ENCODE measurements at regions not wholly inside any gene's neighbourhood (a gene's known extent, or its start where the extent isn't known, plus 50 kb on each side); places are given as distances from the start of the nearest gene placed in this dataset.
"Not testable (repeated sequence)": the region's sequence is repeated elsewhere in the genome, so short reads cannot be mapped to it uniquely, and the experiment has no call there.

DNA sequence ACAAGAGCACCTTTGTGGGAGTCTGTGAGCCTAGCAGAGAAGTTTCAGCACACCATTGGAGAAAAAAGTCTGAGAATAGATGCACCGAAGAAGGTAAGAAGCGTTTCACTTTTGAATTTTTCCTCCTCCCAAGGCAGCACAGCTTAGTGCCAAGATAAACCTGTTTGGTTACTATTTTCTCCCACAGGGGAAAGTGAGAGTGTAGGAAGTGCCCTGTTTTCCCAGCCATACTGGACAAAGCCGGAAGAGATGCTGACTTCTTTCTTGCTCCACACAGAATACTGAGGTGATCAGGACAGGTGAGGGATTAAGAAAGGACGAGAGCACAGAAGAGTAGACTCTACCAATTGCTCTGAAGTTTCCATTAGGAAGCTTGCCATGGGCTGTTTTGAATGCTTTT, 1011.0 kb upstream of the MIR17HG start:
- intact Hi-C loops (cut with DNase I) = no loop called here
- 51 to 62% methylated on average over 4 of the region's 4 CpGs for WGBS, 2 donors

GRCh38 chr13:90341348-90341747, 1006.1 kb upstream of the MIR17HG start:
- H3K4me1 ChIP-seq; intact Hi-C loops (cut with DNase I); H3K27me3 ChIP-seq; H3K27ac ChIP-seq; DNase-seq; H3K36me3 ChIP-seq; H3K9me3 ChIP-seq; H3K4me3 ChIP-seq: not testable (repeated sequence)
- WGBS, 2 donors = 81 to 91% methylated on average over 1 of the region's 1 CpG

More for the DNA sequence above, 1011.0 kb upstream of the MIR17HG start:
- H3K4me1 ChIP-seq = no peaks in the 10 kb centered on the region
- no peak overlapping the region for H3K4me3 ChIP-seq
- H3K36me3 ChIP-seq = no peaks in the 10 kb centered on the region
- TF ChIP-seq EP300 (IDR thresholded peaks at IDR 0.05) = no peak
- TF ChIP-seq, protein P1, sequence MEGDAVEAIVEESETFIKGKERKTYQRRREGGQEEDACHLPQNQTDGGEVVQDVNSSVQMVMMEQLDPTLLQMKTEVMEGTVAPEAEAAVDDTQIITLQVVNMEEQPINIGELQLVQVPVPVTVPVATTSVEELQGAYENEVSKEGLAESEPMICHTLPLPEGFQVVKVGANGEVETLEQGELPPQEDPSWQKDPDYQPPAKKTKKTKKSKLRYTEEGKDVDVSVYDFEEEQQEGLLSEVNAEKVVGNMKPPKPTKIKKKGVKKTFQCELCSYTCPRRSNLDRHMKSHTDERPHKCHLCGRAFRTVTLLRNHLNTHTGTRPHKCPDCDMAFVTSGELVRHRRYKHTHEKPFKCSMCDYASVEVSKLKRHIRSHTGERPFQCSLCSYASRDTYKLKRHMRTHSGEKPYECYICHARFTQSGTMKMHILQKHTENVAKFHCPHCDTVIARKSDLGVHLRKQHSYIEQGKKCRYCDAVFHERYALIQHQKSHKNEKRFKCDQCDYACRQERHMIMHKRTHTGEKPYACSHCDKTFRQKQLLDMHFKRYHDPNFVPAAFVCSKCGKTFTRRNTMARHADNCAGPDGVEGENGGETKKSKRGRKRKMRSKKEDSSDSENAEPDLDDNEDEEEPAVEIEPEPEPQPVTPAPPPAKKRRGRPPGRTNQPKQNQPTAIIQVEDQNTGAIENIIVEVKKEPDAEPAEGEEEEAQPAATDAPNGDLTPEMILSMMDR (IDR thresholded peaks at IDR 0.05) = no peak
- TF ChIP-seq POLR2A (IDR thresholded peaks at IDR 0.05) = no peak
- TF ChIP-seq POLR2AphosphoS5 (IDR thresholded peaks at IDR 0.05) = no peak
- DNase-seq = no peak
- H3K27ac ChIP-seq = no peak overlapping the region
- H3K9me3 ChIP-seq = no peaks in the 10 kb centered on the region
- no peaks in the 10 kb centered on the region for H3K27me3 ChIP-seq

- H3K27ac ChIP-seq; DNase-seq; H3K9me3 ChIP-seq; H3K4me1 ChIP-seq; H3K27me3 ChIP-seq; H3K4me3 ChIP-seq; H3K36me3 ChIP-seq; intact Hi-C loops (cut with DNase I): not testable (repeated sequence)
- WGBS, 2 donors = 96% methylated on average over 42 of the region's 42 CpGs
Observed at GRCh38 chr13:90348477-90349136, 998.9 kb upstream of the MIR17HG start.

DNA sequence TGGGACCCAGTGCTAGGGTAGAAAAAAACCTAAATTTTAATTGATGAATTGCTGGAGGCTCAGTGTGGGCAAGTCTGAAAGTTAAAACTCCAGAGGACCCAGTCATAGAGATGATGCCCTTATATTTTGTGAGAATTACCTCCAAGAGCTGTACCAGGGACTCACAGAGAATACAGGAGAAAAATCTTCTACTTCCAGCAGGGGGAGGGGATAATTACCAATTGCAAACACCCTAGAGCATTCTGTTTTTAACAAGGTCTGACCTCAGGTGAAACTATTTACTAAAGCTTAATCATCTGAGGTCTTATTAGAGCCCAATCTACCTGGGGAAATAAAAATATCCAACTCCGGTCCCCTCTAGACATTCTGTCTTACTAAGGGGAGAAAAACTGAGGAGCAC, 994.7 kb upstream of the MIR17HG start:
- H3K27me3 ChIP-seq = no peaks in the 10 kb centered on the region
- TF ChIP-seq, protein P1 (IDR thresholded peaks at IDR 0.05) = no peak
- no peak for TF ChIP-seq EP300 (IDR thresholded peaks at IDR 0.05)
- TF ChIP-seq POLR2A (IDR thresholded peaks at IDR 0.05) = no peak
- no peak for TF ChIP-seq POLR2AphosphoS5 (IDR thresholded peaks at IDR 0.05)
- H3K36me3 ChIP-seq = no peaks in the 10 kb centered on the region
- intact Hi-C loops (cut with DNase I) = no loop called here
- H3K4me3 ChIP-seq = no peak overlapping the region
- no peaks in the 10 kb centered on the region for H3K4me1 ChIP-seq
- H3K9me3 ChIP-seq = no peaks in the 10 kb centered on the region
- no peak for DNase-seq
- H3K27ac ChIP-seq = no peak overlapping the region
- 83 to 96% methylated on average over 1 of the region's 1 CpG for WGBS, 2 donors

GRCh38 chr13:90355162-90355751, 992.2 kb upstream of the MIR17HG start:
- Histone ChIP-seq H3K27me3 (no peaks in the 10 kb centered on the region), H3K4me3 (no peak overlapping the region), H3K36me3 (no peaks in the 10 kb centered on the region), H3K9me3 (no peaks in the 10 kb centered on the region), H3K27ac (no peak overlapping the region), H3K4me1 (no peaks in the 10 kb centered on the region)
- 82 to 84% methylated on average over 1 of the region's 1 CpG for WGBS, 2 donors
- TF ChIP-seq POLR2A (IDR thresholded peaks at IDR 0.05) (no peak), EP300 (IDR thresholded peaks at IDR 0.05) (no peak), POLR2AphosphoS5 (IDR thresholded peaks at IDR 0.05) (no peak)
- TF ChIP-seq, protein P1 (IDR thresholded peaks at IDR 0.05) = no peak
- intact Hi-C loops (cut with DNase I) = no loop called here
- DNase-seq = no peak

DNA sequence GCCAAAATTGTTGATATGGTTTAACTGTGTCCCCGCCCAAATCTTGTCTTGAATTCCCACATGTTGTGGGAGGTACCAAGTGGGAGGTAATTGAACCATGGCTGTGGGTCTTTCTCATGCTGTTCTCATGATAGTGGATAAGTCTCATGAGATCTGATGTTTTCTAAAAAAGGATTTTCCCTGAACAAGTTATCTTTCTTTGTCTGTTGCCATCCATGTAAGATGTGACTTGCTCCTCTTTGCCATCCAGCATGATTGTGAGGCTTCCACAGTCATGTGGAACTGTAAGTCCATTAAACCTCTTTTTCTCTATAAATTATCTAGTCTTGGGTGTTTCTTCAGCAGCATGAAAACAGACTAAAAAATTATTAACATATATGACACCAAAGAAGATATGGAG, 986.7 kb upstream of the MIR17HG start:
- intact Hi-C loops (cut with DNase I) = no loop called here
- H3K9me3 ChIP-seq = no peaks in the 10 kb centered on the region
- no peaks in the 10 kb centered on the region for H3K36me3 ChIP-seq
- WGBS, 2 donors = 84 to 87% methylated on average over 1 of the region's 1 CpG
- no peak overlapping the region for H3K27ac ChIP-seq
- no peaks in the 10 kb centered on the region for H3K27me3 ChIP-seq
- DNase-seq = no peak
- TF ChIP-seq, protein P1 (IDR thresholded peaks at IDR 0.05) = no peak
- no peak for TF ChIP-seq POLR2A (IDR thresholded peaks at IDR 0.05)
- TF ChIP-seq POLR2AphosphoS5 (IDR thresholded peaks at IDR 0.05) = no peak
- TF ChIP-seq EP300 (IDR thresholded peaks at IDR 0.05) = no peak
- H3K4me1 ChIP-seq = no peaks in the 10 kb centered on the region
- no peak overlapping the region for H3K4me3 ChIP-seq

Data from sigmoid colon (tissue), 6 donors.